ENCODE measurements at regions not wholly inside any gene's neighbourhood (a gene's known extent, or its start where the extent isn't known, plus 50 kb on each side); places are given as distances from the start of the nearest gene placed in this dataset.

GRCh38 chr16:26697807-26698206 lies 368.9 kb upstream of the C16orf82 start:
- DNase-seq (ENCODE audit: low read depth, low spot score) (no peak), FAIRE-seq (no peak)
- Histone ChIP-seq H3K79me2 (ENCODE audit: control insufficient read depth, insufficient read depth, low read length) (no peaks in the 10 kb centered on the region), H2AFZ (ENCODE audit: control insufficient read depth, low read length) (no peak overlapping the region), H4K20me1 (ENCODE audit: control insufficient read depth, extremely low read depth, insufficient read depth, low read length) (no peaks in the 10 kb centered on the region), H3K27ac (ENCODE audit: control insufficient read depth, insufficient read depth, low read length) (no peak overlapping the region), H3K36me3 (ENCODE audit: control insufficient read depth in 2 of 2, extremely low read depth in 1 of 2, insufficient read depth in 2 of 2, low read length in 2 of 2) (no peaks in the 10 kb centered on the region), H3K9me1 (ENCODE audit: control insufficient read depth, extremely low read depth, insufficient read depth, low read length) (no peaks in the 10 kb centered on the region), H3K27me3 (ENCODE audit: control insufficient read depth, extremely low read depth, insufficient read depth, low read length) (no peaks in the 10 kb centered on the region), H3K9ac (ENCODE audit: control insufficient read depth, extremely low read depth, insufficient read depth, low read length) (no peak overlapping the region), H3K4me3 (ENCODE audit: control insufficient read depth in 2 of 3, extremely low read depth in 1 of 3, insufficient read depth in 2 of 3, low read depth in 1 of 3, low read length in 3 of 3) (no peak overlapping the region), H3K4me1 (ENCODE audit: control insufficient read depth, extremely low read depth, insufficient read depth, low read length) (no peaks in the 10 kb centered on the region), H3K9me3 (ENCODE audit: control insufficient read depth, low read depth, low read length) (peaks cover 2% of the 10 kb centered on the region), H3K4me2 (ENCODE audit: control insufficient read depth, extremely low read depth, insufficient read depth, low read depth, low read length) (no peak overlapping the region)
- dilution Hi-C loops (cut with MboI; ENCODE audit: extremely low pct_ligation_motif_present, low sequenced_read_pairs) = no loop called here
- TF ChIP-seq CTCF (optimal IDR thresholded peaks at IDR 0.05 in 1 of 3, IDR thresholded peaks at IDR 0.05 in 1 of 3, conservative IDR thresholded peaks at IDR 0.05 in 1 of 3; ENCODE audit: extremely low read depth in 1 of 3, insufficient read depth in 2 of 3, low read length in 3 of 3) (no peak), EZH2 (IDR thresholded peaks at IDR 0.05; ENCODE audit: low read length) (no peak)

- TF ChIP-seq CTCF (optimal IDR thresholded peaks at IDR 0.05 in 1 of 3, IDR thresholded peaks at IDR 0.05 in 1 of 3, conservative IDR thresholded peaks at IDR 0.05 in 1 of 3; ENCODE audit: extremely low read depth in 1 of 3, insufficient read depth in 2 of 3, low read length in 3 of 3) = no peak
- TF ChIP-seq EZH2 (IDR thresholded peaks at IDR 0.05; ENCODE audit: low read length) = no peak
- dilution Hi-C loops (cut with MboI; ENCODE audit: extremely low pct_ligation_motif_present, low sequenced_read_pairs) = no loop called here
- Histone ChIP-seq H3K9me1 (ENCODE audit: control insufficient read depth, extremely low read depth, insufficient read depth, low read length) (no peaks in the 10 kb centered on the region), H3K4me1 (ENCODE audit: control insufficient read depth, extremely low read depth, insufficient read depth, low read length) (no peaks in the 10 kb centered on the region), H3K79me2 (ENCODE audit: control insufficient read depth, insufficient read depth, low read length) (no peaks in the 10 kb centered on the region), H3K36me3 (ENCODE audit: control insufficient read depth in 2 of 2, extremely low read depth in 1 of 2, insufficient read depth in 2 of 2, low read length in 2 of 2) (no peaks in the 10 kb centered on the region), H3K27ac (ENCODE audit: control insufficient read depth, insufficient read depth, low read length) (no peak overlapping the region), H3K9ac (ENCODE audit: control insufficient read depth, extremely low read depth, insufficient read depth, low read length) (no peak overlapping the region), H3K4me2 (ENCODE audit: control insufficient read depth, extremely low read depth, insufficient read depth, low read depth, low read length) (no peak overlapping the region), H3K27me3 (ENCODE audit: control insufficient read depth, extremely low read depth, insufficient read depth, low read length) (no peaks in the 10 kb centered on the region), H2AFZ (ENCODE audit: control insufficient read depth, low read length) (no peak overlapping the region), H3K4me3 (ENCODE audit: control insufficient read depth in 2 of 3, extremely low read depth in 1 of 3, insufficient read depth in 2 of 3, low read depth in 1 of 3, low read length in 3 of 3) (no peak overlapping the region), H4K20me1 (ENCODE audit: control insufficient read depth, extremely low read depth, insufficient read depth, low read length) (no peaks in the 10 kb centered on the region), H3K9me3 (ENCODE audit: control insufficient read depth, low read depth, low read length) (peaks cover 3% of the 10 kb centered on the region)
- DNase-seq (ENCODE audit: low read depth, low spot score) (no peak), FAIRE-seq (no peak)
Observed at GRCh38 chr16:26700250-26700649, 366.5 kb upstream of the C16orf82 start.
